GM12874 (cell line): ENCODE measurements at regions not wholly inside any gene's neighbourhood (a gene's known extent, or its start where the extent isn't known, plus 50 kb on each side); places are given as distances from the start of the nearest gene placed in this dataset.

Source experiments
- CTCF ChIP-seq: IDR thresholded peaks from 2 replicates; pipeline ENCODE4 v1.5.1; 2011; ENCODE audit warnings: low read depth, mild to moderate bottlenecking, control low read depth, low read length, moderate library complexity; ENCODE audit not compliant: insufficient read depth

GRCh38 chr3:144391236-144391635 is 419.6 kb downstream of the DIPK2A start:
- TF ChIP-seq CTCF = no peak

GRCh38 chr3:144394032-144394431 is 422.4 kb downstream of the DIPK2A start:
- no peak for TF ChIP-seq CTCF

GRCh38 chr3:144402430-144402829 is 430.8 kb downstream of the DIPK2A start:
- TF ChIP-seq CTCF = no peak

GRCh38 chr3:144403040-144403457 is 431.4 kb downstream of the DIPK2A start:
- TF ChIP-seq CTCF = no peak

GRCh38 chr3:144407335-144407734 is 435.7 kb downstream of the DIPK2A start:
- no peak for TF ChIP-seq CTCF

GRCh38 chr3:144409319-144409718 is 437.7 kb downstream of the DIPK2A start:
- no peak for TF ChIP-seq CTCF

- TF ChIP-seq CTCF = no peak
These were observed 441.4 kb downstream of the DIPK2A start for GRCh38 chr3:144413068-144413467.

- TF ChIP-seq CTCF = no peak
These were observed 443.9 kb downstream of the DIPK2A start for GRCh38 chr3:144415492-144415891.
